Activated T-cell treated with anti-CD3 and anti-CD28 coated beads, Interleukin-2, amount 50 U/mL, for 24 hours (primary cell): ENCODE measurements at regions not wholly inside any gene's neighbourhood (a gene's known extent, or its start where the extent isn't known, plus 50 kb on each side); places are given as distances from the start of the nearest gene placed in this dataset.

ENCODE experiments used
- DNase-seq: peaks from one replicate; pipeline ENCODE4 v3.0.0-alpha.2; 2020
- H3K27ac Mint-ChIP-seq: 2 replicates; pipeline ENCODE4 v1.8.0; 2020; ENCODE audit warnings: mild to moderate bottlenecking, mixed read lengths
- H3K27me3 Mint-ChIP-seq: 2 replicates; pipeline ENCODE4 v1.8.0; 2020; ENCODE audit warnings: mixed read lengths
- H3K36me3 Mint-ChIP-seq: 2 replicates; pipeline ENCODE4 v1.8.0; 2020; ENCODE audit warnings: low read depth, mixed read lengths
- H3K4me1 Mint-ChIP-seq: 2 replicates; pipeline ENCODE4 v1.8.0; 2020; ENCODE audit warnings: low read depth, mixed read lengths
- H3K4me3 Mint-ChIP-seq: 2 replicates; pipeline ENCODE4 v1.8.0; 2020; ENCODE audit warnings: mild to moderate bottlenecking, moderate library complexity, mixed read lengths
- H3K9me3 Mint-ChIP-seq: 2 replicates; pipeline ENCODE4 v1.8.0; 2020; ENCODE audit warnings: mixed read lengths

DNA sequence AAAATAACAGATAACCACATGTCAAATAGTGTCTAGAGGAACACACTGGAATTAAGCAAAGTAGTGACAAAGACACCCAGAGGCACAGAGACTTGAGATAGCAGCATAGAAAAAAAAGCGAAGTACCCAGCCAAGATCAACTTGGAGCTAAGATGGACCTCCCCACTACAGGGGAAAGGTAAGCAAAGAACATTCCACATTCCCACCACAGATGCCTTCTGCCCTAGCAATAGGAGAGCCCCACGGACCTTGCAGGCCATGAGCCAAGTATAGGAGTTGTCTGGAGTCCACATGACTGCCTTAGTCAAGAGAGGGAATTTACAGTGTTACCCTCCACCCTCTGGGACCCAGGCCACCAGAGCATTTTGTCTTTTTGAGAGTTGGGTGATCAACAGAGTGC lies 110.7 kb upstream of the SPRY2 start:
- Mint-ChIP-seq H3K36me3 (no peaks in the 10 kb centered on the region), H3K27me3 (no peaks in the 10 kb centered on the region), H3K4me3 (no peak overlapping the region), H3K9me3 (peaks cover 5% of the 10 kb centered on the region), H3K4me1 (no peaks in the 10 kb centered on the region), H3K27ac (no peak overlapping the region)
- no peak for DNase-seq

GRCh38 chr13:80450386-80450785 lies 109.5 kb upstream of the SPRY2 start:
- Mint-ChIP-seq H3K27me3 (no peaks in the 10 kb centered on the region), H3K4me1 (no peaks in the 10 kb centered on the region), H3K36me3 (no peaks in the 10 kb centered on the region), H3K9me3 (peaks cover 5% of the 10 kb centered on the region), H3K4me3 (no peak overlapping the region), H3K27ac (no peak overlapping the region)
- no peak for DNase-seq

DNA sequence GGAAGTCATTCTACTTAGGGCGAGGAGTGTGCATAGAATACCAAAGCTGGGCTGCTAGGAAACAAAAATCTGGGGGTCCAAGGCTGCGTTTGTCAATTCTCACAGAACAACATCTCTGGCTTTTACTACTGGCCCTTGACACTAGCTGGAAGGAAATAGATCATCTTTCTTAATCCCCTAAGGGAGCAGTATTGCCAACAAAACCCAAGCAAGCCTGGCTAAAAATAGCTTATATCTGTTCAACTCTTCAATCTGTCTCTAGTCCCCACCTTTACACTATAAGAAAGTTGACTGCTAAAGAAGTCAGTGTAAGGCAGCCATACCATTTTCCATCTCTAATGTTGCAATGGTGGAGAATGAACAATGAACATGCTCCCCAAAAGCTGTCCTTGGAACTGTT lies 107.8 kb upstream of the SPRY2 start:
- no peak overlapping the region for H3K27ac Mint-ChIP-seq
- no peak for DNase-seq
- no peaks in the 10 kb centered on the region for H3K27me3 Mint-ChIP-seq
- peaks cover 7% of the 10 kb centered on the region for H3K9me3 Mint-ChIP-seq
- H3K36me3 Mint-ChIP-seq: no peaks in the 10 kb centered on the region
- H3K4me1 Mint-ChIP-seq: no peaks in the 10 kb centered on the region
- no peak overlapping the region for H3K4me3 Mint-ChIP-seq

DNA sequence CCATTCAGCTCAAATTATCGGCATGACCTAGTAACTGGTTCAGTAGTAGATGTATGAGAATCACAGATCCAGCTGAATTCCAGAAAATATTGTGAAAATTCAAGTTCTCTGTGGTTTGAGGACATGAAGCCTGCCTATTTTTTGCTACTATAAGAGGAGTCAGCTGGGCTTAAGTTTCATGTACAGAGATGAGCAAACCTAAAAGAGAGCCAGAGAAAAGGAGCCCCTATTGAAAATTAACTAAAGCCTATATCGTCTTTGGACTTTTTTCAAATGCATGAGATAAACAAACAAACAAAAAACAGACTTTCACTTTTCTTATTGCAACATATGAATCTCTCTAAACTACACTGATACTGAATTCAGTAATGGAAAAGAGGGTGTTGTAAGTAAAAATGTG lies 106.8 kb upstream of the SPRY2 start:
- DNase-seq: no peak
- peaks cover 3% of the 10 kb centered on the region for H3K9me3 Mint-ChIP-seq
- no peak overlapping the region for H3K4me3 Mint-ChIP-seq
- H3K27me3 Mint-ChIP-seq: no peaks in the 10 kb centered on the region
- H3K4me1 Mint-ChIP-seq: no peaks in the 10 kb centered on the region
- no peaks in the 10 kb centered on the region for H3K36me3 Mint-ChIP-seq
- no peak overlapping the region for H3K27ac Mint-ChIP-seq

DNA sequence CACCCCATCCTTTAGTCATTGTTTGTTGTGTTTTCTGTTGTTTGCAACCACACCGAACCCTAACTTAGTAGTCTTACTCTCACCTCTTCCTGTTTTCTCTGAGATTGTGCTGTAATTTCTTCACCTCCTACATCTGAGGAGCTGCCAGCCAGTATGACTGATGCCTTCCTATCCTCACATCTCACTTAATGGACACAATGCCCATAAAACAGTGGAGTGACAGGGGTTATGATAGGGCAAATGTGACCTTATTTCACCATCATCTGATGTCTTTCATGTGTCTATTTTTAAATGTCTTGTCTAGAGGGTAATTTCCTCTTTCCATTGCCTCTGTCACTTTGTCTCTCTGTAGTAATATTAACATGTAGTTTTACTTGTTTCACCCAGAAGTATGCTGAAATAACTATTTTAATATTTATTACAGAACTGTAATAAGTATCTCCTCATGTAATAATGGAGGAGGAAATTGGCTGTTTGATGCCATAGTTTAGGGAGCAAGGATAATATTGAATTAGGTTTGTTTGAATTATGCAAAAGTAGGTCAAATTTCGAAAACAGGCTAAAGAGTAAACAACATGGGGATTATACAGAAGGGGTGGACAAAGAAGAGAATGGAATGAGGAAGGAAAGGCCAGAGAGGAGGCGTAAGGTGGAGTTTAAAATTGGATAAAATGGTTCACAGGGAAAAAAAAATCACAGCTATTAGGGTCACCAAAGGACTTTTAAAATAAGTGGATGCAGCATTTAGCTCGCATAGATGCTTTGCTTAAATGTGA lies 103.5 kb upstream of the SPRY2 start:
- no peaks in the 10 kb centered on the region for H3K27me3 Mint-ChIP-seq
- H3K36me3 Mint-ChIP-seq: no peaks in the 10 kb centered on the region
- H3K9me3 Mint-ChIP-seq: peaks cover 2% of the 10 kb centered on the region
- no peak overlapping the region for H3K27ac Mint-ChIP-seq
- no peak for DNase-seq
- H3K4me1 Mint-ChIP-seq: no peaks in the 10 kb centered on the region
- H3K4me3 Mint-ChIP-seq: no peak overlapping the region

DNA sequence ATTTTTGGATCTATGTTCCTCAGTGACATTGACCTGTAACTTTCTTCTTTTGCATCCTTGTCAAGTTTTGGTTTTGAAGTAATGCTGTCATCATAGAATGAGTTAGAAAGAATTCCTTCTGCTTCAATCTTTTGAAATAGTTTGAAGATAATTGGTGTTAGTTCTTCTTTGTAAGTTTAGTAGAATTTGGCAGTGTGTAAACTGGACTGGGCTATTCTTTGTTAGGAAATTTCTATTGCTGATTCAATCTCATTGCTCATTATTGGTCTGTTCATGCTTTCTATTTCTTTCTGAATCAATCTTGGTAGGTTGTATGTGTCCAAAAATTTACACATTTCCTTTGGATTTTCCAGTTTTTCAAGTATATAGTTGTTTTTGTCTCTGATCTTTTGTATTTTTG lies 101.7 kb upstream of the SPRY2 start:
- no peak for DNase-seq
- Mint-ChIP-seq H3K4me1 (no peaks in the 10 kb centered on the region), H3K27ac (no peak overlapping the region), H3K4me3 (no peak overlapping the region), H3K9me3 (peaks cover 2% of the 10 kb centered on the region), H3K36me3 (no peaks in the 10 kb centered on the region), H3K27me3 (no peaks in the 10 kb centered on the region)

GRCh38 chr13:80441968-80442367 lies 101.0 kb upstream of the SPRY2 start:
- H3K4me3 Mint-ChIP-seq: no peak overlapping the region
- DNase-seq: no peak
- H3K4me1 Mint-ChIP-seq: no peaks in the 10 kb centered on the region
- H3K36me3 Mint-ChIP-seq: no peaks in the 10 kb centered on the region
- peaks cover 2% of the 10 kb centered on the region for H3K9me3 Mint-ChIP-seq
- H3K27ac Mint-ChIP-seq: no peak overlapping the region
- no peaks in the 10 kb centered on the region for H3K27me3 Mint-ChIP-seq

DNA sequence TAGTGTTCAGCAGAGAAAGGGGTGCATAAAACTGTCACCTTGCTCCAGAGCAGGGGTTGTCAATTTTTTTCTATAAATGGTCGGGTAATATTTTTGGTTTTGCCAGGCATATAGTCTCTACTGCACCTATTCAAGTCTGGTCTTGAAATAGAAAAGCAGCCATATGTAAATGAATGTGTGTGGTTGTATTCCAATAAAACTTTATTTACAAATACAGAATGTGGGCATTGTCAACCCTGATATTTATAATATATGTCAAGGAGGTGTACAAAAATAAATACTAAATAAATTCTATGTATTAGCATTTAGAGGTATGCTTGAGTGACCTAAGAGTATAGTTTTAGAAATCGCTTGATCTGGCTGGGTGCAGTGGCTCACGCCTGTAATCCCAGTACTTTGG lies 97.6 kb upstream of the SPRY2 start:
- Mint-ChIP-seq H3K27me3 (no peaks in the 10 kb centered on the region), H3K27ac (no peak overlapping the region), H3K4me1 (no peaks in the 10 kb centered on the region), H3K4me3 (no peak overlapping the region), H3K9me3 (no peaks in the 10 kb centered on the region), H3K36me3 (no peaks in the 10 kb centered on the region)
- DNase-seq: no peak

DNA sequence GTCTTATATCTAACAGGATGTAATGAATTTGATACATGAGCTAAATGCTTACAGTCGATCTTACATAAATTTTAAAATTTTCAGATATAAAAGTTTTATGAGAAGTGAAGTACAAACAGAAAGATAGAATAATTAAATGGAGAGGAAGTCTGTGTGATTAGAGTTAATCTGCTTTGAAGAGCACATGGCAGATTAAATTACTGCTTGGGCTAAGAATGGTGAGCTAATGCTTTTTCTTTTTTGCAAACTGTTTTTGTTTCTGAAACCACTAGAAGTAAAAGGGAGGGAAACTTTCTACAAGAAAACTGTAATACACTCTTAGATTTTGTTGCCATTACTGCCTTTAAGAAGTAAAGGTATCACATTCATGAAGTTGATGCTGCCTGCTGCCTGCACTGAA lies 96.3 kb upstream of the SPRY2 start:
- Mint-ChIP-seq H3K4me3 (no peak overlapping the region), H3K27me3 (no peaks in the 10 kb centered on the region), H3K36me3 (no peaks in the 10 kb centered on the region)

GRCh38 chr13:80436571-80437169 lies 95.7 kb upstream of the SPRY2 start:
- Mint-ChIP-seq H3K4me3 (no peak overlapping the region), H3K36me3 (no peaks in the 10 kb centered on the region), H3K9me3 (no peaks in the 10 kb centered on the region), H3K27me3 (no peaks in the 10 kb centered on the region), H3K4me1 (no peaks in the 10 kb centered on the region), H3K27ac (no peak overlapping the region)
- DNase-seq: no peak

More for the DNA sequence above, 96.3 kb upstream of the SPRY2 start:
- H3K27ac Mint-ChIP-seq: no peak overlapping the region
- no peaks in the 10 kb centered on the region for H3K9me3 Mint-ChIP-seq
- no peaks in the 10 kb centered on the region for H3K4me1 Mint-ChIP-seq
- no peak for DNase-seq

- no peak overlapping the region for H3K4me3 Mint-ChIP-seq
- no peaks in the 10 kb centered on the region for H3K36me3 Mint-ChIP-seq
- H3K27ac Mint-ChIP-seq: no peak overlapping the region
- no peaks in the 10 kb centered on the region for H3K27me3 Mint-ChIP-seq
- H3K4me1 Mint-ChIP-seq: no peaks in the 10 kb centered on the region
- no peak for DNase-seq
- peaks cover 3% of the 10 kb centered on the region for H3K9me3 Mint-ChIP-seq
Measured at GRCh38 chr13:80430561-80430960, 89.6 kb upstream of the SPRY2 start.

DNA sequence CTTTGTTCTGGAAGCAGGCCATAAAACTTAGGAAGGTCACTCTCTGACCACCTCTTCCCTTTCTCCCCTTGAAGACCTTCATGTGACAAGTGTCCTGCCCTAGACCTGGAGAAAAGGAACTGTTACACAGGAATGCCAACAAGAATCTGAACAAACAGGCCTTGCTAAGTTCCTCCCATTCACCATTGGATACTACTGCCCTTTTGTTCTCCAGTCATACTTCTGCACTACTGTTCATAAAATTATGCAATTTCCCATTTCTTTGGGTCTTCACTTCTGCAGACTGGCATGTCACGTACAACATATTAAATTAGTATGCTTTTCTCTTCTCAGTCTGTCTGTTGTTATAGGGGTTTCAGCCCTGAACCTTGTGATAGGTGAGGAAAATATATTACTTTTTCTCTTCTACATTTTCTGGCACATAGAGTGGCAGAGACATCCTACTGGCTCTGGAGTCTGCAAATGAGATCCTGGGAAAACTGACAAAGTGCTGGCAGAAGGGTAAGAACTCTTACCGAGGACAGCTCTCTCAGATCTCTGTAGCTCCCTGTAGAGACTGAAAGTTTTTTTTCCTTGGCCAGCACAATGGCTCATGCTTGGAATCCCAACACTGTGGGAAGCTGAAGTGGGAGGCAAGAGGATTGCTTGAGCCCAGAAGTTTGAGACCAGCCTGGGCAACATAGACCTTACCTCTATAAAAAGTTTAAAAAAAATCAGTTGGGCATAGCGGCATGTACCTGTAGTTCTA lies 87.6 kb upstream of the SPRY2 start:
- no peaks in the 10 kb centered on the region for H3K4me1 Mint-ChIP-seq
- no peak overlapping the region for H3K4me3 Mint-ChIP-seq
- H3K36me3 Mint-ChIP-seq: no peaks in the 10 kb centered on the region
- no peak for DNase-seq
- H3K9me3 Mint-ChIP-seq: peaks cover 11% of the 10 kb centered on the region
- no peaks in the 10 kb centered on the region for H3K27me3 Mint-ChIP-seq
- H3K27ac Mint-ChIP-seq: no peak overlapping the region

- Mint-ChIP-seq H3K27ac (no peak overlapping the region), H3K4me3 (no peak overlapping the region), H3K36me3 (no peaks in the 10 kb centered on the region)
Measured at GRCh38 chr13:80419416-80419815, 78.5 kb upstream of the SPRY2 start.

DNA sequence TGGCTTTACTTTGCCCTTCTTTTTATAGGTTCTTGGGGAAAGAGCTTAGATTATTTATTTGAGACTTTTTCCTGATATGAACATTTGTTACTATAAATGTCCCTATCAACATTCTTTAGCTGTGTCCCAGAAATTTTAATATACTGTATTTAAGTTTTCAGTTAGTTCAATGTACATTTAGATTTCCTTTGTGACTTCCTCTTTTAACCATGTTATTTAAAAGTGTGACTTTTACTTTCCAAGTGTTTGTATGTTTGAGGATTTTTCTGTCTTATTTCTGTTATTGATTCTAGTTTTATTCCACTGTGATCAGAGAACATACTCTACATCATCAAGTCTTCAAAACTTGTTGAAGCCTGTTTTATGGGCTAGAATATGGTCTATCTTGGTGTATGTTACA lies 72.7 kb upstream of the SPRY2 start:
- no peak overlapping the region for H3K27ac Mint-ChIP-seq

More at GRCh38 chr13:80419416-80419815, 78.5 kb upstream of the SPRY2 start:
- no peaks in the 10 kb centered on the region for H3K27me3 Mint-ChIP-seq
- peaks cover 16% of the 10 kb centered on the region for H3K9me3 Mint-ChIP-seq
- H3K4me1 Mint-ChIP-seq: no peaks in the 10 kb centered on the region
- no peak for DNase-seq

DNA sequence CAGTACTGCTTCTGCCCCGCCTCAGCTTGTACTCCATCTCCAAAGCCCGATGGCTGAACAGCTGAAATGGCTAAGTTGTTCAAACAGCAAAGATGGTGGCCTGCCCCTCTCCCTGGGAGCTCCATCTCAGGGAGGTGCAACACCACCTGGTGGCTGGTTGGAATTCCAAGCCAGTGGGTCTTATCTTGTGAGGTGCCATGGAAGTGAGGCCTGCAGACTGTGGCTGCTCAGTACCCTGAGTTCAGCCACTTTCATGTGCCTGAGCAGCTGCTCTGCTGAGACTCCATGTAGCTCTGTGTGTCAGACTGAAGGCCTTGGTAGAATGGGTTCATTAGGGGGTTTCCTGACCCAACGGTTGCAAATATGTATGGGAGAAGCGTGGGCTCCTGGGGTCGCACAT lies 67.3 kb upstream of the SPRY2 start:
- H3K27ac Mint-ChIP-seq: no peak overlapping the region
- DNase-seq: no peak
- peaks cover 21% of the 10 kb centered on the region for H3K9me3 Mint-ChIP-seq
- H3K4me1 Mint-ChIP-seq: no peaks in the 10 kb centered on the region
- no peaks in the 10 kb centered on the region for H3K27me3 Mint-ChIP-seq
- H3K36me3 Mint-ChIP-seq: no peaks in the 10 kb centered on the region
- no peak overlapping the region for H3K4me3 Mint-ChIP-seq

More for the DNA sequence above, 72.7 kb upstream of the SPRY2 start:
- peaks cover 1% of the 10 kb centered on the region for H3K9me3 Mint-ChIP-seq
- no peaks in the 10 kb centered on the region for H3K4me1 Mint-ChIP-seq
- DNase-seq: no peak
- H3K36me3 Mint-ChIP-seq: no peaks in the 10 kb centered on the region
- H3K4me3 Mint-ChIP-seq: no peak overlapping the region
- H3K27me3 Mint-ChIP-seq: no peaks in the 10 kb centered on the region
